Frontal cortex (tissue), 3 donors: ENCODE measurements at regions not wholly inside any gene's neighbourhood (a gene's known extent, or its start where the extent isn't known, plus 50 kb on each side); places are given as distances from the start of the nearest gene placed in this dataset.

Experiments
- DNase-seq, 2 donors: peaks; one replicate each; pipeline ENCODE4 v3.0.0; 2012; ENCODE audit warnings: low spot score in 2 of 2
- FAIRE-seq: peaks from 2 replicates; lab custom pipeline; 2012; peaks lifted over from hg19 to GRCh38; lab: Jason Lieb, UNC
- donor health status: control.
- donor health status: control.
- donor health status: control.

- no peak for FAIRE-seq
- no peak for DNase-seq
Measured at GRCh38 chr20:4602297-4602631, 84.0 kb upstream of the PRNP start.

- no peak for FAIRE-seq
- peak in 1 of 2 donors; percentile 29 for DNase-seq
Measured at GRCh38 chr20:4601630-4602296, 84.5 kb upstream of the PRNP start.

- FAIRE-seq (no peak), DNase-seq (no peak)
Measured at GRCh38 chr20:4600308-4601014, 85.8 kb upstream of the PRNP start.

GRCh38 chr20:4597215-4597614 lies 89.0 kb upstream of the PRNP start:
- FAIRE-seq (no peak), DNase-seq (no peak)

- FAIRE-seq (no peak), DNase-seq (no peak)
Measured at GRCh38 chr20:4593149-4593525, 93.1 kb upstream of the PRNP start.

- FAIRE-seq = no peak
- DNase-seq = peak; percentile 55 to 77
Measured at GRCh38 chr20:4592316-4593148, 93.7 kb upstream of the PRNP start.

GRCh38 chr20:4591975-4592315 lies 94.3 kb upstream of the PRNP start:
- FAIRE-seq (no peak), DNase-seq (no peak)

GRCh38 chr20:4585758-4586157 lies 100.5 kb upstream of the PRNP start:
- DNase-seq (no peak), FAIRE-seq (no peak)

- DNase-seq (no peak), FAIRE-seq (no peak)
Measured at GRCh38 chr20:4585104-4585753, 101.0 kb upstream of the PRNP start.

GRCh38 chr20:4584510-4584909 lies 101.7 kb upstream of the PRNP start:
- FAIRE-seq = no peak
- DNase-seq = no peak

GRCh38 chr20:4581838-4582237 lies 104.4 kb upstream of the PRNP start:
- DNase-seq (no peak), FAIRE-seq (no peak)

- no peak for DNase-seq
Measured at GRCh38 chr20:4578375-4578774, 107.9 kb upstream of the PRNP start.

GRCh38 chr20:4574356-4574690 lies 111.9 kb upstream of the PRNP start:
- FAIRE-seq (no peak), DNase-seq (no peak)

More at GRCh38 chr20:4578375-4578774, 107.9 kb upstream of the PRNP start:
- no peak for FAIRE-seq

- FAIRE-seq = no peak
- DNase-seq = peak in 1 of 2 donors; percentile 7
Measured at GRCh38 chr20:4573564-4574355, 112.5 kb upstream of the PRNP start.

- FAIRE-seq (no peak), DNase-seq (no peak)
Measured at GRCh38 chr20:4571759-4572531, 114.3 kb upstream of the PRNP start.

GRCh38 chr20:4569865-4570264 lies 116.4 kb upstream of the PRNP start:
- DNase-seq = no peak
- no peak for FAIRE-seq

- DNase-seq (no peak), FAIRE-seq (no peak)
Measured at GRCh38 chr20:4569092-4569491, 117.2 kb upstream of the PRNP start.

GRCh38 chr20:4568361-4568959 lies 117.8 kb upstream of the PRNP start:
- no peak for FAIRE-seq

GRCh38 chr20:4567170-4567569 lies 119.1 kb upstream of the PRNP start:
- DNase-seq (no peak), FAIRE-seq (no peak)

More at GRCh38 chr20:4568361-4568959, 117.8 kb upstream of the PRNP start:
- no peak for DNase-seq
